ENCODE measurements at regions not wholly inside any gene's neighbourhood (a gene's known extent, or its start where the extent isn't known, plus 50 kb on each side); places are given as distances from the start of the nearest gene placed in this dataset.

DNA sequence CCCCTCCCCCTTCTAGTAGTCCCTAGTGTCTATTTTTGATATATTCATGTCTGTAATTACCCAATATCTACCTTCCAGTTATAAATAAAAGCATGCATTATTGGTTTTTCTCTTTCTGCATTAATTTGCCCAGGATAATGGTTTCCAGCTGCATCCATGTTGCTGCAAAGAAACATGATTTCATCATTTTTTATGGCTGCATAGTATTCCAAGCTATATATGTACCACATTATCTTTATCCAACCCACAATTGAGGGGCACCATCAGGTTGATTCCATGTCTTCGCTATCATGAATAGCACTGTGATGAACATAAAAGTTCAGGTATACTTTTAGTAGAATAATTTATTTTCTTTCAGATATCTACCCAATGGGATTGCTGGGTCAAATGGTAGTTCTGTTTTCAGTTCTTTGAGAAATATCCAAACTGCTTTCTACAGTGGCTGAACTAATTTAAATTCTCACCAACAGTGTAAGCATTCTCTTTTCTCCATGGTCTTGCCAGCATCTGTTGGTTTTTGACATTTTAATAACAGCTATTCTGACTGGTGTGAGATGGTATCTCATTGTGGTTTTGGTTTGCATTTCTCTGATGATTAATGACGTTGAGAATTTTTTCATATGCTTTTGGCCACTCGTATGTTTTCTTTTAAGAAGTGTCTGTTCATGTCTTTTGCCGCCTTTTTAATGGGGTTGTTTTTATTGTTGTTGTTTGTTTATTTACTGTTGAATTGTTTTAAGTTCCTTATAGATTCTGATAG, 746.1 kb upstream of the MEF2C start:
- TF ChIP-seq, protein P1, sequence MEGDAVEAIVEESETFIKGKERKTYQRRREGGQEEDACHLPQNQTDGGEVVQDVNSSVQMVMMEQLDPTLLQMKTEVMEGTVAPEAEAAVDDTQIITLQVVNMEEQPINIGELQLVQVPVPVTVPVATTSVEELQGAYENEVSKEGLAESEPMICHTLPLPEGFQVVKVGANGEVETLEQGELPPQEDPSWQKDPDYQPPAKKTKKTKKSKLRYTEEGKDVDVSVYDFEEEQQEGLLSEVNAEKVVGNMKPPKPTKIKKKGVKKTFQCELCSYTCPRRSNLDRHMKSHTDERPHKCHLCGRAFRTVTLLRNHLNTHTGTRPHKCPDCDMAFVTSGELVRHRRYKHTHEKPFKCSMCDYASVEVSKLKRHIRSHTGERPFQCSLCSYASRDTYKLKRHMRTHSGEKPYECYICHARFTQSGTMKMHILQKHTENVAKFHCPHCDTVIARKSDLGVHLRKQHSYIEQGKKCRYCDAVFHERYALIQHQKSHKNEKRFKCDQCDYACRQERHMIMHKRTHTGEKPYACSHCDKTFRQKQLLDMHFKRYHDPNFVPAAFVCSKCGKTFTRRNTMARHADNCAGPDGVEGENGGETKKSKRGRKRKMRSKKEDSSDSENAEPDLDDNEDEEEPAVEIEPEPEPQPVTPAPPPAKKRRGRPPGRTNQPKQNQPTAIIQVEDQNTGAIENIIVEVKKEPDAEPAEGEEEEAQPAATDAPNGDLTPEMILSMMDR (IDR thresholded peaks at IDR 0.05; ENCODE audit: poor library complexity, severe bottlenecking) = no peak
- TF ChIP-seq EP300 (conservative IDR thresholded peaks at IDR 0.05; ENCODE audit: poor library complexity, severe bottlenecking) = no peak

Data from neural cell (in vitro differentiated cells).